Kidney epithelial cell (primary cell): ENCODE measurements at regions not wholly inside any gene's neighbourhood (a gene's known extent, or its start where the extent isn't known, plus 50 kb on each side); places are given as distances from the start of the nearest gene placed in this dataset.
"Not testable (repeated sequence)": the region's sequence is repeated elsewhere in the genome, so short reads cannot be mapped to it uniquely, and the experiment has no call there.

Source experiments
- DNase-seq: peaks from one replicate; pipeline ENCODE4 v3.0.0-alpha.2; 2010; ENCODE audit warnings: low read depth
- H3K27me3 ChIP-seq: 2 replicates; pipeline ENCODE4 v1.6.0; 2011; ENCODE audit warnings: low read length; ENCODE audit not compliant: control insufficient read depth, insufficient read depth
- H3K36me3 ChIP-seq: 2 replicates; pipeline ENCODE4 v1.5.1; 2011; ENCODE audit warnings: low read length; ENCODE audit not compliant: control insufficient read depth, insufficient read depth
- H3K4me3 ChIP-seq: 2 replicates; pipeline ENCODE4 v1.5.1; 2011; ENCODE audit warnings: low read depth, mild to moderate bottlenecking, control low read depth, low read length
- TF ChIP-seq, protein P1 (sequence below): IDR thresholded peaks from 2 replicates; pipeline ENCODE4 v1.5.1; 2011; ENCODE audit warnings: mild to moderate bottlenecking, moderate library complexity, low read length, control low read depth, inconsistent platforms; ENCODE audit not compliant: insufficient read depth, poor library complexity, severe bottlenecking

DNA sequence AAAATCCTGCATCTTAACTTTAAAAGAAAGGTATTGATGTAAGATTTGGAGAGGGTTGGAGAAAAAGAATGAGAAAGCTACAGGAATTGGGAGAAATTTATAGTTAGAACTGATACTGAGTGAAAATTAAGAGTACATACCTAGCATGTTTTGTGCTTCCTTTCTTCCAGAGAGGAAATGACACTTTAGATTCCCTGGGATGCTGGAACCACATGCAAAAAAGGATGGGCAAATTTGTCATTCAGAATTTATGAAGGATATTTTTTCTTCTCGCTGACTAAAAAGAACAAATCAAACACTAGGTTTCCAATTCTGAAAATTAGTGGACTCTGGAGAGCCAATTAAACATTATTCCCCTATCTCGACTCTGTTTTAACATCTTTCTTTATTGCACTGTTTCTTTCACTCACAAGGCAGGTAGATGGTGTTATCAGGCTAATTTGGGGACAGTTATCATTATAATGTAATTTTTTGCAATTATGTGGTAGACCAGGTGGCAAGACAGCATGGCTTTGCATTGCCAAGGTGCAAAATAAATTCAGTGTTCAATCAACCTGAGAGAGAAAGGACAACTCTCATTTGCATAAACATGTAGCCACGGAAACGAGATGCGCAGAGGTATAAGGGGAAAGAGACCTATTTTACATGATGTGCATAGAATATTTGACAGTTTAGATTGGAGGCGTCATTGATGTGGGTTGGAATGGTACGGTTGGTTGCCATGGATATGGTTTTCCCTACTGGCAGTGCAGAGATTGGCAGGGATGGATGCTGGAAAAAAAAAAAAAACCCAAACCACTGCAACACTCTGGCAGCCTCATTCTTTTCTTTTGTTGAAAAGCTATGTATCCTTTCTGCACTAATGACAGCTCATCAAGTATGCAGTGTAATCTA lies 320.4 kb upstream of the CCNH start:
- TF ChIP-seq, protein P1, sequence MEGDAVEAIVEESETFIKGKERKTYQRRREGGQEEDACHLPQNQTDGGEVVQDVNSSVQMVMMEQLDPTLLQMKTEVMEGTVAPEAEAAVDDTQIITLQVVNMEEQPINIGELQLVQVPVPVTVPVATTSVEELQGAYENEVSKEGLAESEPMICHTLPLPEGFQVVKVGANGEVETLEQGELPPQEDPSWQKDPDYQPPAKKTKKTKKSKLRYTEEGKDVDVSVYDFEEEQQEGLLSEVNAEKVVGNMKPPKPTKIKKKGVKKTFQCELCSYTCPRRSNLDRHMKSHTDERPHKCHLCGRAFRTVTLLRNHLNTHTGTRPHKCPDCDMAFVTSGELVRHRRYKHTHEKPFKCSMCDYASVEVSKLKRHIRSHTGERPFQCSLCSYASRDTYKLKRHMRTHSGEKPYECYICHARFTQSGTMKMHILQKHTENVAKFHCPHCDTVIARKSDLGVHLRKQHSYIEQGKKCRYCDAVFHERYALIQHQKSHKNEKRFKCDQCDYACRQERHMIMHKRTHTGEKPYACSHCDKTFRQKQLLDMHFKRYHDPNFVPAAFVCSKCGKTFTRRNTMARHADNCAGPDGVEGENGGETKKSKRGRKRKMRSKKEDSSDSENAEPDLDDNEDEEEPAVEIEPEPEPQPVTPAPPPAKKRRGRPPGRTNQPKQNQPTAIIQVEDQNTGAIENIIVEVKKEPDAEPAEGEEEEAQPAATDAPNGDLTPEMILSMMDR, result no peak
- no peaks in the 10 kb centered on the region for H3K36me3 ChIP-seq
- H3K27me3 ChIP-seq, result no peaks in the 10 kb centered on the region
- DNase-seq, result no peak
- no peak overlapping the region for H3K4me3 ChIP-seq

DNA sequence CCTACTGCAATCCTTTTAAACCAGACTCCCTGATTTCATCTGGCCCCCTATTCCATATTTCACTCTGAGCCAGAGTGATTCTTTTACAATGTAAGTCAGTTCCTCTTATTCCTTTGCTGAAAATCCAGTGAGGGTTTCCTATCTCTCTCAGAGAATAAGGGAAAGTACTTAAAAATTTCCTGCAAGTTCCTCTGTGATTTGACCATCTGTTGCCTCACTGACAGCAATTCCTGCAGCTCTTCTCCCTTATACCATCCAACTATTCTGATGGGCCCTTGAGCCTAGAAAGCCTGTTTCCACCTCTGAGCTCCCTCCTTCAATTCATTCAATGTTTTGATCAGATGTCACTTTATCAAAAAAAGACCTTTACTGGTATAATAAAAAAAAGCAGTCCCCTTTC lies 317.1 kb upstream of the CCNH start:
- H3K36me3 ChIP-seq, result no peaks in the 10 kb centered on the region
- no peak for DNase-seq
- TF ChIP-seq, protein P1, result no peak
- no peaks in the 10 kb centered on the region for H3K27me3 ChIP-seq
- no peak overlapping the region for H3K4me3 ChIP-seq

DNA sequence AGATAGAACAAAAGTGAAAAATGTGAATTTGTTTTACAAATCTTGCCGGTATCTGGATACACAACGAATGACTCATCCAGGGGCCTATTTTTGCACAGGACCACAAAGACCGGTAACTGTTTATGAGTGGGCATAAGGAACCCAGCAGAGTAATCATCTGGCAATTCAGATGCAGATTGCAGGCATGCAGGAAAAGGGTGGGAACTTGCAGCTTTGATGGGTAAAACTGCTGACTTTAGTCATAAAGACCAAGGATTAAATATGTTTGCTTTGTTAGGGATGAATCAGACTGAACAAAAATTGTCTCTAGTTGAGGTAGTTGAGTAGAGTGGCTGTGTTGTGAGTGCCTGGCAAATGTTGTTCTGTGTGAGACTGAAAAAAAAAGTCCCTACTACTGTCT lies 309.6 kb upstream of the CCNH start:
- TF ChIP-seq, protein P1, result no peak
- Histone ChIP-seq H3K27me3 (no peaks in the 10 kb centered on the region), H3K36me3 (no peaks in the 10 kb centered on the region), H3K4me3 (no peak overlapping the region)
- DNase-seq, result no peak

DNA sequence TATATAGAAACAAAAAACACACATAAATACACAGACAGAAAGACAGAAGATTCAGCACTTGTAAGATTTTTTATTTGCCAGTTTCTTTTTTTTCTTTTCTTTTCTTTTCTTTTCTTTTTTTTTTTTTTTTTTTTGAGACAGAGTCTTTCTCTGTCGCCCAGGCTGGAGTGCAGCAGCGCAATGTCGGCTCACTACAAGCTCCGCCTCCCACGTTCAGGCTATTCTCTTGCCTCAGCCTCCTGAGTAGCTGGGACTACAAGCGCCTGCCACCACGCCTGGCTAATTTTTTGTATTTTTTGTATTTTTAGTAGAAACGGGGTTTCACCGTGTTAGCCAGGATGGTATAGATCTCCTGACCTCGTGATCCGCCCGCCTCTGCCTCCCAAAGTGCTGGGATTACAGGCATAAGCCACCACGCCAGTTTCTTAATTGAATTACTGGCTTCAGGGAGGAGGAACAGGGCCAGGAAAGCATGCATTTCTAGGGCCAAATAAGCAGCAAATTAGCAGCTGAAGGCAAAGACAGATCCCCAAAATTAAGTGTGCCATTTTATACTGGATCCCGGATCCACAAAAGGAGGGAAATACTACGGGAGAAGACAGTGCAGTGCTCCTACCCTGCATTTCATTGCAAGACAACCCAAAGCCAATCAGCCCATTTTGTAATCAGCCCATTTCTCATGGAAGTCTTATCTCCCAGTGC lies 305.6 kb upstream of the CCNH start:
- not testable (repeated sequence) for DNase-seq, H3K27me3 ChIP-seq, H3K4me3 ChIP-seq, H3K36me3 ChIP-seq

DNA sequence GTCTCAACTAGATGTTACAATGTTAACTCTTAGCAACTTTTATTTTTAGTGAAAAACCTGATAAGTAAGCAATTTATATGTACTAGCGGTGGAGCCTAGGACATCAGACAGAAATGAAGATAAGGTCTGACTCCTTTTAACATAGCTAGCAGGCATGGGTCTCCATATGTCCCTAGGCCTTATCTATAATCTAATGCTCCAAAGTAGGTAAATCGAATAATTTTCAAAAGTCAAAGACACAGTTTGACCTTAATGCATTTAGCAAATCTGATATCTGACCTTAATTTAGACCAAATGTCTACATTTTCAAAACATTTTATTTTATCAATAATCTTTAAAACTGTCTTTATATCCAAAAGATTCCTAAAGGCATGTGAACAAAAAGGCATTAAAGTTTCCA lies 305.0 kb upstream of the CCNH start:
- no peak overlapping the region for H3K4me3 ChIP-seq
- TF ChIP-seq, protein P1, result no peak
- no peaks in the 10 kb centered on the region for H3K36me3 ChIP-seq
- DNase-seq, result no peak
- no peaks in the 10 kb centered on the region for H3K27me3 ChIP-seq

DNA sequence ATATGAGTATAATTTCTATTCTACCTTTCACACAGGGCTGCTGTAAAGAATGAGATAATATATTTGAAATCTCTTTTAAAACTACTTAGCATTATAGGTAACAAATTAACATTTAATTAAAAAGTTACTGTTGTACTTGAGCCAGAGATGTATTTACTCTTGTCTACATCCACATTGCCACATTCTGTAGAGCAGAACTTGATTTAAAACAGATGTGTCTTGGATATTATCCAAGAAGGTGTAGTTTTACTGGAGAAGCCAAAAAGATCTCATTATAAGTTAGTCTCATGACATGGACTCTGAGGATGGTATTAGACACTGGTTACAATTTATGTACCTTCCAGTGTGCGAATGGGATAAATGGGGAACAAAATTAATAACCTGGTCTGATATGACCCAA lies 293.1 kb upstream of the CCNH start:
- no peaks in the 10 kb centered on the region for H3K27me3 ChIP-seq
- TF ChIP-seq, protein P1, result no peak
- no peaks in the 10 kb centered on the region for H3K36me3 ChIP-seq
- DNase-seq, result no peak
- no peak overlapping the region for H3K4me3 ChIP-seq
